A673 (cell line): ENCODE measurements at regions not wholly inside any gene's neighbourhood (a gene's known extent, or its start where the extent isn't known, plus 50 kb on each side); places are given as distances from the start of the nearest gene placed in this dataset.

Experiments
- EZH2 ChIP-seq: fragments of 200-600 bp; sonication (generic); IDR thresholded peaks from 2 replicates; pipeline ENCODE4 v1.6.1; 2017; ENCODE audit warnings: borderline replicate concordance, low read depth, mild to moderate bottlenecking, mixed read lengths, antibody characterized with exemption, low read length; ENCODE audit not compliant: poor library complexity, severe bottlenecking
- TF ChIP-seq, protein P1 (sequence below): fragments of 300-800, 200-600 bp; sonication (generic); conservative IDR thresholded peaks from 2 replicates; pipeline ENCODE4 v1.5.1; 2017; ENCODE audit warnings: low read depth, mild to moderate bottlenecking, antibody characterized with exemption, low read length, moderate library complexity, mixed read lengths

DNA sequence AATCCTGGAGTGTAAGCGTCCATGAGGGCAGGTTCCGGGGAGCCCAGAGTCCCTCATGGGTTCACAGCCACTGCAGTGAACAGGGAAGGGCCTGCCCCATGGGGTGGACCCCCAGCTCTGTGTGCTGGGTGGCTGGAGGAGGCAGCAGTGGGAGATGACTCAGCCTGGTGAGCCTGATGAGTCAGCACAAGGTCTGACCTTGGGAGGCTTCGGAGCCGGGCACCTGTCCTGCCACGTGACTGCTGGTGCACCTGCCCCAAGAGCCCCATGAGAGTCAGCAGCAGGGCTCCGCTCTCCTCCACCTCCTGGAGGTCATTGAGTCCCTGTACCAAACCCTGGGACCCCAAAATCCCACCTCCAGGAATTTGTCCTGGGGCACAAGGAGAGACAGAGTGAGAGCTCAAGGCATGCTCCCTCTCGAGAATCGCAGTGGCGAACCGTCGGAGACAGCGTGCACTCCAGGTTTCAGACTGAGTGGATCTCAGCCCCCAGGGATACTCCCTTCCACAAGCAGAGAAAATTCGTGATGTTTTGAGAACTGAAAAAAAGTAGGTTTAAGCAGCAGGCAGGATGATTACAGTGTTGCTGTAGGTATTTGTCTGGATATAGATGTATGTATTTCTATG lies 1221.7 kb downstream of the BRD1 start:
- TF ChIP-seq, protein P1, sequence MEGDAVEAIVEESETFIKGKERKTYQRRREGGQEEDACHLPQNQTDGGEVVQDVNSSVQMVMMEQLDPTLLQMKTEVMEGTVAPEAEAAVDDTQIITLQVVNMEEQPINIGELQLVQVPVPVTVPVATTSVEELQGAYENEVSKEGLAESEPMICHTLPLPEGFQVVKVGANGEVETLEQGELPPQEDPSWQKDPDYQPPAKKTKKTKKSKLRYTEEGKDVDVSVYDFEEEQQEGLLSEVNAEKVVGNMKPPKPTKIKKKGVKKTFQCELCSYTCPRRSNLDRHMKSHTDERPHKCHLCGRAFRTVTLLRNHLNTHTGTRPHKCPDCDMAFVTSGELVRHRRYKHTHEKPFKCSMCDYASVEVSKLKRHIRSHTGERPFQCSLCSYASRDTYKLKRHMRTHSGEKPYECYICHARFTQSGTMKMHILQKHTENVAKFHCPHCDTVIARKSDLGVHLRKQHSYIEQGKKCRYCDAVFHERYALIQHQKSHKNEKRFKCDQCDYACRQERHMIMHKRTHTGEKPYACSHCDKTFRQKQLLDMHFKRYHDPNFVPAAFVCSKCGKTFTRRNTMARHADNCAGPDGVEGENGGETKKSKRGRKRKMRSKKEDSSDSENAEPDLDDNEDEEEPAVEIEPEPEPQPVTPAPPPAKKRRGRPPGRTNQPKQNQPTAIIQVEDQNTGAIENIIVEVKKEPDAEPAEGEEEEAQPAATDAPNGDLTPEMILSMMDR = no peak
- no peak for TF ChIP-seq EZH2
